GM12865 (cell line): ENCODE measurements at regions not wholly inside any gene's neighbourhood (a gene's known extent, or its start where the extent isn't known, plus 50 kb on each side); places are given as distances from the start of the nearest gene placed in this dataset.
A peak's percentile ranks its signal among the peaks of the same experiment; 100 is the strongest.

Experiments used
- DNase-seq: peaks from one replicate; pipeline ENCODE4 v3.0.0; 2010; ENCODE audit warnings: low read depth
- H3K4me3 ChIP-seq: 2 replicates; pipeline ENCODE4 v1.5.1; 2011; ENCODE audit warnings: mild to moderate bottlenecking, low read depth, low read length, control low read depth
- TF ChIP-seq, protein P1 (sequence below): IDR thresholded peaks from 2 replicates; pipeline ENCODE4 v1.5.1; 2011; ENCODE audit warnings: low read length, control low read depth, low read depth, inconsistent platforms; ENCODE audit not compliant: insufficient read depth; ENCODE audit errors: missing control alignments

DNA sequence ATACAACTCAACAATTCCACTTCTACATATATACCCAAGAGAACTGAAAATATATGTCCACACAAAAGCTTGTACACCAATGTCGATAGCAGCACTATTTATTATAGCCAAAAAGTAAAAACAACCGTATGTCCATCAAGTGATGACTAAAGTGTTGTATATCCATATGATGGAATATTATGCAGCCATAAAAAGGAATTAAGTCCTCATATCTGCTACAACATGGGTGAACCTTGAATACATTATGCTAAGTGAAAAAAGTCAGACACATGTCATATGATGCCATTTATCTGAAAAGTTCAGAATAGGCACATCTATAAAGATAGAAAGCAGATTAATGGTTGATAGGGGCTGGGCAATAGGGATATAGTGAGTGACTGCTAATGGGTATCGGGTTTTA is 204.5 kb downstream of the KCNRG start:
- no peak overlapping the region for H3K4me3 ChIP-seq
- TF ChIP-seq, protein P1, sequence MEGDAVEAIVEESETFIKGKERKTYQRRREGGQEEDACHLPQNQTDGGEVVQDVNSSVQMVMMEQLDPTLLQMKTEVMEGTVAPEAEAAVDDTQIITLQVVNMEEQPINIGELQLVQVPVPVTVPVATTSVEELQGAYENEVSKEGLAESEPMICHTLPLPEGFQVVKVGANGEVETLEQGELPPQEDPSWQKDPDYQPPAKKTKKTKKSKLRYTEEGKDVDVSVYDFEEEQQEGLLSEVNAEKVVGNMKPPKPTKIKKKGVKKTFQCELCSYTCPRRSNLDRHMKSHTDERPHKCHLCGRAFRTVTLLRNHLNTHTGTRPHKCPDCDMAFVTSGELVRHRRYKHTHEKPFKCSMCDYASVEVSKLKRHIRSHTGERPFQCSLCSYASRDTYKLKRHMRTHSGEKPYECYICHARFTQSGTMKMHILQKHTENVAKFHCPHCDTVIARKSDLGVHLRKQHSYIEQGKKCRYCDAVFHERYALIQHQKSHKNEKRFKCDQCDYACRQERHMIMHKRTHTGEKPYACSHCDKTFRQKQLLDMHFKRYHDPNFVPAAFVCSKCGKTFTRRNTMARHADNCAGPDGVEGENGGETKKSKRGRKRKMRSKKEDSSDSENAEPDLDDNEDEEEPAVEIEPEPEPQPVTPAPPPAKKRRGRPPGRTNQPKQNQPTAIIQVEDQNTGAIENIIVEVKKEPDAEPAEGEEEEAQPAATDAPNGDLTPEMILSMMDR = no peak
- no peak for DNase-seq

DNA sequence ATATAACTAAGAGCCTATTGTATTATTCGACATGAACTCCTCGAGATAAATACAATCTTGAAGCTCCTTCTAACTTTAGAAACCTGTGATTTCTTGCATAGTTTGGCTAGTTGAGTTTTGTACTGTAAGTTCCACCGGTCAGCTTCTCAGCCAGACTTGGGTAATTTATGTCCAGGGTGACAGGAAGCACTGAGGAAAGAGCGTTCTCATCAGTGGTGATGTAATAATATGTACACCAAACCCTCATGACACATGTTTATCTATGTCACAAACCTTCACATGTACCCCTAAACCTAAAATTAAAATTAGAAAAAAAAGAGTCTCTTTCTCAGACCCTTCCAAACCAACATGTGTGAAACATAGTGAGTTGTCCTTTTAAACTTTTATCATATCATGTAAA is 205.7 kb downstream of the KCNRG start:
- H3K4me3 ChIP-seq = no peak overlapping the region
- TF ChIP-seq, protein P1 = no peak
- DNase-seq = no peak

DNA sequence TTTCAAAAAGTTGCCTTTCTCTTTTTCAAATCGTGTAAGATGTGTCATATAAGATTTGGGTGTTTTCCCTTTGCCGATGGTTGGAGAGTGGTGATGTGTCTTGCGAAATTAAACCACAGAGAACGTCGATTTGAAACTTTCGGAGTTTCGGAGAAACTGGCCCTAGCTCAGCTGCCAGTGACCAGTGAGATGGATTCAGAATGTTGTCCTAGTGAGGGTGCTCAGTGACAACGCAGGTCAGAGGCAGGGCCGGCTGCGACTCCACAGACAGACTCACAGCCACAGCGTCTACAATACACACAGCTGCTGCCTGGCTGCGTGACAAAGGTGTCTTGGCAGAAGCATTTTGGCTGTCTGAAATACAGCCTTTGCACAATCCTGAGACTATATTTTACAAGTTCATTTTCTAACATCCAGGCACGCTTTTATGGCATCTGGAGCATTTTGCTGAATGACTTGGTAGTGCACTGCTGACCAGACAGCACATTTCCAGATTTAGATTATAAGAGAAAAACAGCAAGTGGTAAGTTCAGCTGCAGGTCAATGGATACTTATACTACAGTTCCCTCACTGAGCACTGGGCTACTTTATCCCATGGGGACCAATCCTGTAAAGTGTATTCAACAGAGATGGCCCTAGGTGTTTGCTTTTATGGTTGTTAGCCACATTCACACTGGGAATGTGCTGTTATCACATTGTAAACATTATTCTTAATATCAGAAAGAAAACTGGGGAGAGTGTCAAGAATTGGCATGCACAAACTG is 207.5 kb downstream of the KCNRG start:
- H3K4me3 ChIP-seq = no peak overlapping the region
- TF ChIP-seq, protein P1 = no peak
- peak; percentile 76 for DNase-seq

GRCh38 chr13:50224534-50224933 is 209.3 kb downstream of the KCNRG start:
- TF ChIP-seq, protein P1 = no peak
- DNase-seq = peak; percentile 80
- H3K4me3 ChIP-seq = no peak overlapping the region

DNA sequence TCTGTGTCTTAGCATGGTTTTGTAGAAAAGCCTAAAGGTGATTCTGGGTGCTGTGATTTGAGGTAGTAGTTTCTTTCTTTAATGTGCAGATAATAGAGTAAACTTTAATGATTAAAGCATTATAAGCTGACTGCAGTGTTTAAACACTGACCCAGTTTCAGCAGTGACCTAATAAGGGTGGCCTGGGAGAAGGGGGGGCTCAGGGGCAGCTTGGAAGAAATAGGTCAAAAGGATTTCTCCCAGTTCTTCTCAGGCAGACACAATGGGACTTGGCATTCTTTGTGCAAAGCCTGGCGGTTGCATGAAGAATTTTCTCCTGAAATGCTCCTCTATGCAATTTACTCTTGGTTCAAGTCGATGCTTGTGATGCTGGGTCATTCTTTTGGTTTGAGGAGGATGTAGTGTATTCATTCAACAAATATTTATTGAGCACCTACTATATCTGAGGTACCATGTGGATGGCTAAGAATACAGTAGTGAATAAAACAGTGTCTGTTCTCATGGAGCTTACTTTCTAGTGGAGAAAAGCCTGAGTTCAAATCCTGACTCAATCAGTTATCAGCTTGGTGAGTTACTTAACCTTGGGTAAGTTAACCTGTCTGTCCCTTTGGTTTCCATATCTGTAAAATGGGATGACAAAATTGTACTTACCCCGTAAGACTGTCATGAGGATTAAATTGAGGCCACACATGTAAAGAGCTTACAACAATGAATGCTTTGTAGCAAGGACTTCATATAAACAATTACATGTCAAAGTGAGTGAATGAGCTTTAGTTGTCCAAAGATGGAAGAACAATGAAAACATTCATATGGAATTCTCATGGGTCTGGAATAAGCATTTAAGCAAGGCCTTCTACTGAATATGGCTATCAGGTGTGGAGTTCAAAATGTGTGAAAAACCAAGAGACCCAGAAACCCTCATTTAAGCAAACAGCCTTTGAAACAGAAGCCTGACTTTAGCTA is 210.2 kb downstream of the KCNRG start:
- TF ChIP-seq, protein P1 = no peak
- no peak overlapping the region for H3K4me3 ChIP-seq
- no peak for DNase-seq

DNA sequence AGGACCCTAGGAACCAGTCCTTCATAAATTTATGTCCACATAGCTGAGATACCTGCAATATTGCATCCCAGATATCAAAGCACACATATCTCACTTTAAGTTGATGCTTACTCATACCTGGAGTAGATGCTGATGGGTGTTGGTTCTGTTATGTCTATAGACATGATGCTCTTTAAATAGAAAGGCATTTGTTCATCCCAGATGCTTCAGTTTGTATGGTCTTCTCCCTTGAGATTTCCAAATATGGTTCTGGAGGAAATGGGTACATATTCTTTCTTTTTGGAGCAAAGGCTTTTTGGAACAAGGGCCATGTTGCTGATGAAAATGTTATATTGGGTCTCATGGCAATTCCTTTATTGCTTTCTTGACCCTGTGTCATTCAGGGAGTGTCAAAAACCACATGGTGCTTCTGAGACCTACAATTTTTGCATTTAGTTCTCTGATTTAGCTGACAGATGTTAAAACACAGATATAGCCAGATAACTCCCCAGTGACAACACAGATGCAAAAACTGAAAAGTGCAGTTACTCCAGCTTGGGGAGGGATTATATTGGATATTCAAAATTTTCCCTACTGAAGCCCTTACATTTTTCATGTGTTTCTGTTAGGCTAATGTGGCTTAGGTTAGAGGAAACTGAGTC is 211.4 kb downstream of the KCNRG start:
- peak; percentile 30 for DNase-seq
- TF ChIP-seq, protein P1 = no peak
- no peak overlapping the region for H3K4me3 ChIP-seq
